Mesenchymal stem cell (in vitro differentiated cells and primary cell): ENCODE measurements at regions not wholly inside any gene's neighbourhood (a gene's known extent, or its start where the extent isn't known, plus 50 kb on each side); places are given as distances from the start of the nearest gene placed in this dataset.

Experiments used
- DNase-seq: peaks from one replicate; pipeline ENCODE4 v3.0.0-alpha.2; 2013
- H2AFZ ChIP-seq: one replicate; pipeline ENCODE4 v1.6.1; 2013; ENCODE audit warnings: low read depth, mild to moderate bottlenecking, control low read depth, inconsistent platforms, low read length, moderate library complexity
- H2AK5ac ChIP-seq: 2 replicates; pipeline ENCODE4 v1.6.1; 2013; ENCODE audit warnings: low read length, moderate library complexity, mild to moderate bottlenecking, inconsistent platforms; ENCODE audit not compliant: severe bottlenecking
- H2BK120ac ChIP-seq: one replicate; pipeline ENCODE4 v1.6.1; 2013; ENCODE audit warnings: low read depth, mild to moderate bottlenecking, inconsistent platforms, low read length, moderate library complexity
- H2BK12ac ChIP-seq, 2 experiments: one replicate each; pipeline ENCODE4 v1.6.1; 2013; ENCODE audit warnings: inconsistent platforms in 2 of 2, low read length in 2 of 2, mild to moderate bottlenecking in 2 of 2, moderate library complexity in 2 of 2, control low read depth in 1 of 2
- H2BK15ac ChIP-seq: one replicate; pipeline ENCODE4 v1.6.1; 2013; ENCODE audit warnings: mild to moderate bottlenecking, low read depth, inconsistent platforms; ENCODE audit not compliant: poor library complexity, severe bottlenecking
- H2BK5ac ChIP-seq: 2 replicates; pipeline ENCODE4 v1.6.1; 2013; ENCODE audit warnings: low read depth, mild to moderate bottlenecking, low read length, control low read depth, inconsistent platforms; ENCODE audit not compliant: poor library complexity, severe bottlenecking
- H3K14ac ChIP-seq, 2 experiments: one replicate each; pipeline ENCODE4 v1.6.1; 2013; ENCODE audit warnings: inconsistent platforms in 2 of 2, low read length in 2 of 2, control low read depth in 1 of 2, mild to moderate bottlenecking in 1 of 2, moderate library complexity in 1 of 2
- H3K18ac ChIP-seq, 2 experiments: one replicate each; pipeline ENCODE4 v1.6.1; 2013; ENCODE audit warnings: inconsistent platforms in 2 of 2, low read length in 2 of 2, control low read depth in 1 of 2, low read depth in 1 of 2, mild to moderate bottlenecking in 1 of 2
- H3K23ac ChIP-seq, 2 experiments: one replicate each; pipeline ENCODE4 v1.6.1; 2013; ENCODE audit warnings: inconsistent platforms in 2 of 2, low read length in 2 of 2, mild to moderate bottlenecking in 2 of 2, moderate library complexity in 2 of 2, control low read depth in 1 of 2
- H3K27ac ChIP-seq: 2 replicates; pipeline ENCODE4 v1.5.1; 2013; ENCODE audit warnings: mild to moderate bottlenecking, moderate library complexity, low read length, control low read depth, inconsistent platforms; ENCODE audit not compliant: poor library complexity, severe bottlenecking
- H3K27me3 ChIP-seq, 2 experiments: 2 replicates each; pipeline versions ENCODE4 v1.6.1 to v1.7.0; 2013; ENCODE audit warnings: low read length in 2 of 2, mild to moderate bottlenecking in 2 of 2, moderate library complexity in 2 of 2, control low read depth in 1 of 2, inconsistent platforms in 1 of 2; ENCODE audit not compliant: control insufficient read depth in 1 of 2, insufficient read depth in 1 of 2
- H3K36me3 ChIP-seq, 2 experiments: 2 replicates each; pipeline versions ENCODE4 v1.6.1 to v1.7.0; 2013; ENCODE audit warnings: low read length in 2 of 2, control low read depth in 1 of 2, inconsistent platforms in 1 of 2, low read depth in 1 of 2, mild to moderate bottlenecking in 1 of 2; ENCODE audit not compliant: insufficient read depth in 2 of 2, control insufficient read depth in 1 of 2
- H3K4ac ChIP-seq, 2 experiments: one replicate each; pipeline ENCODE4 v1.6.1; 2013; ENCODE audit warnings: inconsistent platforms in 2 of 2, low read length in 2 of 2, mild to moderate bottlenecking in 2 of 2, moderate library complexity in 2 of 2, control low read depth in 1 of 2, low read depth in 1 of 2
- H3K4me1 ChIP-seq: 2 replicates; pipeline ENCODE4 v1.6.1; 2013; ENCODE audit warnings: low read depth, low read length, control low read depth; ENCODE audit not compliant: control insufficient read depth, insufficient read depth
- H3K4me2 ChIP-seq: 2 replicates; pipeline ENCODE4 v1.6.1; 2013; ENCODE audit warnings: low read length, mild to moderate bottlenecking, inconsistent platforms; ENCODE audit not compliant: poor library complexity, severe bottlenecking
- H3K4me3 ChIP-seq, 2 experiments: 2 replicates each; pipeline versions ENCODE4 v1.5.1 to v1.7.0; 2013; ENCODE audit warnings: low read length in 2 of 2, mild to moderate bottlenecking in 2 of 2, control low read depth in 1 of 2, low read depth in 1 of 2; ENCODE audit not compliant: insufficient read depth in 1 of 2
- H3K79me1 ChIP-seq: replicated peaks from 2 replicates; pipeline ENCODE4 v1.6.1; 2013; ENCODE audit warnings: mild to moderate bottlenecking, control low read depth, low read length, inconsistent platforms; ENCODE audit not compliant: poor library complexity, severe bottlenecking
- H3K9ac ChIP-seq: 2 replicates; pipeline ENCODE4 v1.7.0; 2013; ENCODE audit warnings: mild to moderate bottlenecking, low read length, moderate library complexity
- H3K9me3 ChIP-seq: 2 replicates; pipeline ENCODE4 v1.7.0; 2013; ENCODE audit warnings: mild to moderate bottlenecking, low read length; ENCODE audit not compliant: control insufficient read depth
- H4K8ac ChIP-seq: one replicate; pipeline ENCODE4 v1.6.1; 2013; ENCODE audit warnings: inconsistent platforms, mild to moderate bottlenecking, low read length, moderate library complexity
- H4K91ac ChIP-seq: one replicate; pipeline ENCODE4 v1.6.1; 2013; ENCODE audit warnings: mild to moderate bottlenecking, low read length, inconsistent platforms
- WGBS: methylation state at CpG from one replicate; pipeline ENCODE4 v1.1.7; 2013; ENCODE audit warnings: mixed read lengths; 5-methylcytosine and 5-hydroxymethylcytosine counted together

GRCh38 chr3:25335356-25335755, 92.7 kb upstream of the RARB start:
- no peak overlapping the region for H2AFZ ChIP-seq
- no peak overlapping the region for H3K4ac ChIP-seq
- no peak overlapping the region for H3K4me3 ChIP-seq
- no peak overlapping the region for H2BK12ac ChIP-seq
- H3K9ac ChIP-seq = no peak overlapping the region
- H4K91ac ChIP-seq = no peak overlapping the region
- H3K18ac ChIP-seq = no peak overlapping the region
- no peaks in the 10 kb centered on the region for H3K9me3 ChIP-seq
- no peaks in the 10 kb centered on the region for H3K27me3 ChIP-seq
- no peak overlapping the region for H3K23ac ChIP-seq
- H2AK5ac ChIP-seq = no peak overlapping the region
- DNase-seq = no peak
- 97% methylated on average over 1 of the region's 1 CpG for WGBS
- H3K4me1 ChIP-seq = no peaks in the 10 kb centered on the region
- H3K14ac ChIP-seq = no peak overlapping the region
- no peaks in the 10 kb centered on the region for H3K79me1 ChIP-seq
- H2BK5ac ChIP-seq = no peak overlapping the region
- no peak overlapping the region for H2BK15ac ChIP-seq
- no peak overlapping the region for H3K4me2 ChIP-seq
- H2BK120ac ChIP-seq = no peak overlapping the region
- H4K8ac ChIP-seq = no peak overlapping the region
- no peaks in the 10 kb centered on the region for H3K36me3 ChIP-seq
- no peak overlapping the region for H3K27ac ChIP-seq

- H2AFZ ChIP-seq = no peak overlapping the region
- no peaks in the 10 kb centered on the region for H3K36me3 ChIP-seq
- no peak overlapping the region for H3K4me3 ChIP-seq
- no peaks in the 10 kb centered on the region for H3K9me3 ChIP-seq
- no peak overlapping the region for H2BK5ac ChIP-seq
- H2BK15ac ChIP-seq = no peak overlapping the region
- no peak overlapping the region for H3K4ac ChIP-seq
- H3K4me2 ChIP-seq = no peak overlapping the region
- no peak overlapping the region for H4K8ac ChIP-seq
- no peak for DNase-seq
- WGBS = 13% methylated on average over 1 of the region's 1 CpG
- H2AK5ac ChIP-seq = no peak overlapping the region
- H2BK12ac ChIP-seq = no peak overlapping the region
- no peak overlapping the region for H3K9ac ChIP-seq
- peak overlapping the region; percentile 19 for H2BK120ac ChIP-seq
- H4K91ac ChIP-seq = no peak overlapping the region
- H3K79me1 ChIP-seq = no peaks in the 10 kb centered on the region
- H3K18ac ChIP-seq = peak overlapping the region in 1 of 2 experiments; percentile 43
- H3K14ac ChIP-seq = no peak overlapping the region
- H3K27me3 ChIP-seq = no peaks in the 10 kb centered on the region
- H3K23ac ChIP-seq = no peak overlapping the region
- no peaks in the 10 kb centered on the region for H3K4me1 ChIP-seq
- no peak overlapping the region for H3K27ac ChIP-seq
Measured at GRCh38 chr3:25338158-25338725, 89.8 kb upstream of the RARB start.

- Histone ChIP-seq H3K4me3 (no peak overlapping the region), H2BK5ac (no peak overlapping the region), H3K36me3 (no peaks in the 10 kb centered on the region), H2AFZ (no peak overlapping the region), H3K9ac (no peak overlapping the region), H3K79me1 (no peaks in the 10 kb centered on the region), H3K4me1 (no peaks in the 10 kb centered on the region), H4K8ac (no peak overlapping the region), H3K27ac (no peak overlapping the region), H3K4ac (no peak overlapping the region), H2BK12ac (peak overlapping the region in 1 of 2 experiments; percentile 68), H3K4me2 (no peak overlapping the region), H4K91ac (peak overlapping the region; percentile 39), H2BK15ac (no peak overlapping the region), H3K14ac (no peak overlapping the region), H3K23ac (no peak overlapping the region), H3K18ac (peak overlapping the region in 1 of 2 experiments; percentile 68), H3K9me3 (no peaks in the 10 kb centered on the region), H3K27me3 (no peaks in the 10 kb centered on the region), H2AK5ac (no peak overlapping the region), H2BK120ac (no peak overlapping the region)
- no peak for DNase-seq
- WGBS = 83% methylated on average over 9 of the region's 9 CpGs
Measured at GRCh38 chr3:25339225-25339624, 88.8 kb upstream of the RARB start.

GRCh38 chr3:25344670-25345069, 83.4 kb upstream of the RARB start:
- Histone ChIP-seq H3K4me1 (no peaks in the 10 kb centered on the region), H2AFZ (no peak overlapping the region), H2BK5ac (no peak overlapping the region), H2AK5ac (no peak overlapping the region), H3K9me3 (no peaks in the 10 kb centered on the region), H3K23ac (no peak overlapping the region), H3K36me3 (no peaks in the 10 kb centered on the region), H2BK15ac (no peak overlapping the region), H3K79me1 (no peaks in the 10 kb centered on the region), H3K18ac (no peak overlapping the region), H3K4me2 (no peak overlapping the region), H3K9ac (no peak overlapping the region), H3K27me3 (no peaks in the 10 kb centered on the region), H3K4ac (no peak overlapping the region), H4K91ac (no peak overlapping the region), H2BK120ac (no peak overlapping the region), H3K14ac (no peak overlapping the region), H4K8ac (no peak overlapping the region), H2BK12ac (no peak overlapping the region), H3K4me3 (no peak overlapping the region), H3K27ac (no peak overlapping the region)
- 75% methylated on average over 1 of the region's 1 CpG for WGBS
- DNase-seq = no peak
